Astrocyte (in vitro differentiated cells and primary cell): ENCODE measurements at regions not wholly inside any gene's neighbourhood (a gene's known extent, or its start where the extent isn't known, plus 50 kb on each side); places are given as distances from the start of the nearest gene placed in this dataset.

ENCODE experiments used
- DNase-seq: peaks from one replicate; pipeline ENCODE4 v3.0.0-alpha.2; 2010; ENCODE audit warnings: low read depth
- FAIRE-seq: peaks from 2 replicates; lab custom pipeline; 2011; peaks lifted over from hg19 to GRCh38; lab: Jason Lieb, UNC
- H2AFZ ChIP-seq: 2 replicates; pipeline ENCODE4 v1.6.0; 2012; ENCODE audit warnings: low read depth, low read length, inconsistent platforms
- H3K27ac ChIP-seq: 2 replicates; pipeline ENCODE4 v1.5.1; 2011; ENCODE audit warnings: low read depth, low read length, inconsistent platforms
- H3K27me3 ChIP-seq: 2 replicates; pipeline ENCODE4 v1.6.0; 2011; ENCODE audit warnings: low read length, inconsistent platforms; ENCODE audit not compliant: insufficient read depth
- H3K36me3 ChIP-seq: 2 replicates; pipeline ENCODE4 v1.5.1; 2011; ENCODE audit warnings: low read length, inconsistent platforms; ENCODE audit not compliant: insufficient read depth
- H3K4me1 ChIP-seq: 2 replicates; pipeline ENCODE4 v1.5.1; 2011; ENCODE audit warnings: low read length, inconsistent platforms; ENCODE audit not compliant: insufficient read depth
- H3K4me2 ChIP-seq: 2 replicates; pipeline ENCODE4 v1.6.0; 2012; ENCODE audit warnings: low read length, inconsistent platforms
- H3K4me3 ChIP-seq: 2 replicates; pipeline ENCODE4 v1.5.1; 2011; ENCODE audit warnings: low read depth, mild to moderate bottlenecking, low read length, inconsistent platforms; ENCODE audit not compliant: insufficient read depth
- H3K79me2 ChIP-seq: 2 replicates; pipeline ENCODE4 v1.6.0; 2012; ENCODE audit warnings: mild to moderate bottlenecking, low read length, inconsistent platforms; ENCODE audit not compliant: insufficient read depth
- H3K9ac ChIP-seq: 2 replicates; pipeline ENCODE4 v1.6.0; 2012; ENCODE audit warnings: mild to moderate bottlenecking, low read length, inconsistent platforms
- H3K9me3 ChIP-seq: 2 replicates; pipeline ENCODE4 v1.5.1; 2012; ENCODE audit warnings: low read depth, mild to moderate bottlenecking, low read length, inconsistent platforms; ENCODE audit not compliant: insufficient read depth
- H4K20me1 ChIP-seq: 2 replicates; pipeline ENCODE4 v1.6.0; 2012; ENCODE audit warnings: low read length, inconsistent platforms; ENCODE audit not compliant: insufficient read depth
- H3K27ac Mint-ChIP-seq: one replicate; pipeline ENCODE4 v1.8.0; 2021; ENCODE audit warnings: mild to moderate bottlenecking, mixed read lengths; ENCODE audit not compliant: unreplicated experiment
- H3K27me3 Mint-ChIP-seq: one replicate; pipeline ENCODE4 v1.8.0; 2021; ENCODE audit warnings: low read depth, mixed read lengths; ENCODE audit not compliant: unreplicated experiment
- H3K36me3 Mint-ChIP-seq: one replicate; pipeline ENCODE4 v1.8.0; 2021; ENCODE audit warnings: low read depth, mixed read lengths; ENCODE audit not compliant: unreplicated experiment
- H3K4me1 Mint-ChIP-seq: one replicate; pipeline ENCODE4 v1.8.0; 2021; ENCODE audit warnings: low read depth, mixed read lengths; ENCODE audit not compliant: unreplicated experiment
- H3K4me3 Mint-ChIP-seq: one replicate; pipeline ENCODE4 v1.8.0; 2021; ENCODE audit warnings: mild to moderate bottlenecking, moderate library complexity, mixed read lengths; ENCODE audit not compliant: unreplicated experiment
- H3K9me3 Mint-ChIP-seq: one replicate; pipeline ENCODE4 v1.8.0; 2021; ENCODE audit warnings: mild to moderate bottlenecking, mixed read lengths; ENCODE audit not compliant: unreplicated experiment
- EZH2 ChIP-seq: IDR thresholded peaks from 2 replicates; pipeline ENCODE4 v1.6.1; 2012; ENCODE audit warnings: mild to moderate bottlenecking, low read length, inconsistent platforms; ENCODE audit not compliant: insufficient read depth
- TF ChIP-seq, protein P1 (sequence below): IDR thresholded peaks from 2 replicates; pipeline ENCODE4 v1.5.1; 2011; ENCODE audit warnings: low read depth, mild to moderate bottlenecking, inconsistent platforms, low read length, moderate library complexity; ENCODE audit not compliant: insufficient read depth

DNA sequence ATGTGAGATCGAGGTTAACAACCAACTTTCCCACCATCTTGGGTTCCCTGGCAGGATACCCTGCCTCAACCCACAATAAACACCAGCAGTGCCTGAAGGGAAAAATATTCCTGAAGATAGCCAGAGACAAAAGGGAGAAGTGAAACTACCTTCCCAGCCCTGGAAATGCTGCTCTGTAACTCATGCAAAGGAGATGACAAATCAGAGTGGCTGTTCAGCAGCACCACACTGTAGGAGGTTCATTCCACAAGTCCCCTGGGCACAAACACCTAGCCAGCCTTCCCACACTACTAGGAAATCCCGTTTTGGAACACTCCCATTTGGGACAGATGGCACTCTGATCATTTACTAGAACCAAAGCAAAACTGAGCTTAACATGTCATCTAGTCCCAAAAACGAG, 190.7 kb upstream of the RBBP8 start:
- H3K27me3 Mint-ChIP-seq, result no peaks in the 10 kb centered on the region
- Histone ChIP-seq H3K36me3 (no peaks in the 10 kb centered on the region), H3K4me1 (no peaks in the 10 kb centered on the region), H3K4me3 (no peak overlapping the region), H3K79me2 (no peaks in the 10 kb centered on the region), H3K9ac (no peak overlapping the region), H3K27me3 (no peaks in the 10 kb centered on the region), H3K27ac (no peak overlapping the region), H3K4me2 (no peak overlapping the region), H4K20me1 (no peaks in the 10 kb centered on the region), H3K9me3 (no peaks in the 10 kb centered on the region), H2AFZ (no peak overlapping the region)
- H3K27ac Mint-ChIP-seq, result peak overlapping the region; percentile 11
- TF ChIP-seq EZH2, result no peak
- TF ChIP-seq, protein P1, sequence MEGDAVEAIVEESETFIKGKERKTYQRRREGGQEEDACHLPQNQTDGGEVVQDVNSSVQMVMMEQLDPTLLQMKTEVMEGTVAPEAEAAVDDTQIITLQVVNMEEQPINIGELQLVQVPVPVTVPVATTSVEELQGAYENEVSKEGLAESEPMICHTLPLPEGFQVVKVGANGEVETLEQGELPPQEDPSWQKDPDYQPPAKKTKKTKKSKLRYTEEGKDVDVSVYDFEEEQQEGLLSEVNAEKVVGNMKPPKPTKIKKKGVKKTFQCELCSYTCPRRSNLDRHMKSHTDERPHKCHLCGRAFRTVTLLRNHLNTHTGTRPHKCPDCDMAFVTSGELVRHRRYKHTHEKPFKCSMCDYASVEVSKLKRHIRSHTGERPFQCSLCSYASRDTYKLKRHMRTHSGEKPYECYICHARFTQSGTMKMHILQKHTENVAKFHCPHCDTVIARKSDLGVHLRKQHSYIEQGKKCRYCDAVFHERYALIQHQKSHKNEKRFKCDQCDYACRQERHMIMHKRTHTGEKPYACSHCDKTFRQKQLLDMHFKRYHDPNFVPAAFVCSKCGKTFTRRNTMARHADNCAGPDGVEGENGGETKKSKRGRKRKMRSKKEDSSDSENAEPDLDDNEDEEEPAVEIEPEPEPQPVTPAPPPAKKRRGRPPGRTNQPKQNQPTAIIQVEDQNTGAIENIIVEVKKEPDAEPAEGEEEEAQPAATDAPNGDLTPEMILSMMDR, result no peak
- H3K9me3 Mint-ChIP-seq, result peaks cover 6% of the 10 kb centered on the region
- H3K4me1 Mint-ChIP-seq, result peaks cover 3% of the 10 kb centered on the region
- H3K4me3 Mint-ChIP-seq, result no peak overlapping the region
- no peak for FAIRE-seq
- no peak for DNase-seq
- H3K36me3 Mint-ChIP-seq, result no peaks in the 10 kb centered on the region

DNA sequence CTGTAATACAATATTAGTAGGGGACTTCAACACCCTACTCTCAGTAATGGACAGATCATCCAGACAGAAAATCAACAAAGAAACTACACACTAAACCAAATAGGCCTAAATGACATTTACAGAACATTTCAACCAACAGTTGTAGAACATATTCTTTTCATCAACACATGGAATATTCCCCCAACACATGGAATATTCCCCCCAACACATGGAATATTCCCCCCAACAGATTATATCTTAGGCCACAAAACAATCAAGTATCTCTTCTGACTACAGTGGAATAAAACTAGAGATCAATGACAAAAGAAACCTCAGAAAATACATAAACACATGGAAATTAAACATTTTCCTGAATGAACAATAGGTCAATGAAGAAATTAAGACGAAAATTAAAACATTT, 187.2 kb upstream of the RBBP8 start:
- no peaks in the 10 kb centered on the region for H3K27me3 ChIP-seq
- no peaks in the 10 kb centered on the region for H3K4me1 ChIP-seq
- Mint-ChIP-seq H3K9me3 (peaks cover 6% of the 10 kb centered on the region), H3K4me3 (no peak overlapping the region), H3K36me3 (peaks cover 3% of the 10 kb centered on the region), H3K27me3 (no peaks in the 10 kb centered on the region), H3K4me1 (peaks cover 3% of the 10 kb centered on the region), H3K27ac (no peak overlapping the region)
- no peak overlapping the region for H3K4me3 ChIP-seq
- no peak overlapping the region for H3K4me2 ChIP-seq
- no peak overlapping the region for H3K27ac ChIP-seq
- no peak for TF ChIP-seq EZH2
- TF ChIP-seq, protein P1, result no peak
- no peak for DNase-seq
- no peaks in the 10 kb centered on the region for H3K36me3 ChIP-seq
- no peaks in the 10 kb centered on the region for H3K9me3 ChIP-seq
- no peaks in the 10 kb centered on the region for H3K79me2 ChIP-seq
- H2AFZ ChIP-seq, result no peak overlapping the region
- FAIRE-seq, result peak; percentile 26
- no peaks in the 10 kb centered on the region for H4K20me1 ChIP-seq
- no peak overlapping the region for H3K9ac ChIP-seq

DNA sequence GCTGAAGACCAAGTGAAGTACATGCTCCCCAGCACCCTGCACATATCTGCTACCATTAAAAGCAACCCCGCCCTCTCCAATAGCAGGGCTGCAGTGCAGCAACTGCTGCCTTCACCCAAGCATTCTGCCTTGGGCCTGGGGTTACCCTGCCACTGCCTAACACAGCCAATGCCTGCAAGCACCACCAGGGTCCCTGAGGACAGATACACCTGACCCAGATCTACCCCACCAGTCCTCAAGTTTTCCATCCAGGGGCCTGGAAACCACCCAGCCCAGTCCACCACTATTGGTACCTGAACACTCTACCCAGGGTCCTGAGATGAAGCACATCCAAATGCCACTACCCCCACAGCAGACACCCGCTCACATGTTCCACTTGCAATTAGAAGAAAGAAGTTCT, 181.1 kb upstream of the RBBP8 start:
- no peaks in the 10 kb centered on the region for H3K27me3 Mint-ChIP-seq
- Histone ChIP-seq H2AFZ (no peak overlapping the region), H3K36me3 (no peaks in the 10 kb centered on the region), H3K27me3 (no peaks in the 10 kb centered on the region), H3K9ac (no peak overlapping the region), H3K27ac (no peak overlapping the region), H4K20me1 (no peaks in the 10 kb centered on the region), H3K9me3 (no peaks in the 10 kb centered on the region), H3K4me2 (no peak overlapping the region), H3K4me3 (no peak overlapping the region), H3K4me1 (no peaks in the 10 kb centered on the region), H3K79me2 (no peaks in the 10 kb centered on the region)
- no peaks in the 10 kb centered on the region for H3K4me1 Mint-ChIP-seq
- peaks cover 3% of the 10 kb centered on the region for H3K36me3 Mint-ChIP-seq
- DNase-seq (no peak), FAIRE-seq (no peak)
- no peak overlapping the region for H3K4me3 Mint-ChIP-seq
- H3K9me3 Mint-ChIP-seq, result no peaks in the 10 kb centered on the region
- H3K27ac Mint-ChIP-seq, result no peak overlapping the region
- TF ChIP-seq EZH2, result no peak
- TF ChIP-seq, protein P1, result no peak
